Ishikawa (cell line): ENCODE measurements at regions not wholly inside any gene's neighbourhood (a gene's known extent, or its start where the extent isn't known, plus 50 kb on each side); places are given as distances from the start of the nearest gene placed in this dataset.

Source experiments
- CEBPB ChIP-seq: IDR thresholded peaks from 2 replicates; pipeline ENCODE4 v1.6.1; 2012
- FOXM1 ChIP-seq: IDR thresholded peaks from 2 replicates; pipeline ENCODE4 v1.6.1; 2012; ENCODE audit warnings: low read depth, borderline replicate concordance
- MAX ChIP-seq: IDR thresholded peaks from 2 replicates; pipeline ENCODE4 v1.6.1; 2012
- RAD21 ChIP-seq: IDR thresholded peaks from 2 replicates; pipeline ENCODE4 v1.6.1; 2012; ENCODE audit warnings: low read depth
- REST ChIP-seq: IDR thresholded peaks from 2 replicates; pipeline ENCODE4 v1.6.1; 2012; ENCODE audit warnings: low read depth, mild to moderate bottlenecking
- YY1 ChIP-seq: IDR thresholded peaks from 2 replicates; pipeline ENCODE4 v1.6.1; 2012; ENCODE audit warnings: low read depth

GRCh38 chr2:2763351-2764000, 432.4 kb upstream of the MYT1L start:
- TF ChIP-seq MAX: peak; percentile 43
- no peak for TF ChIP-seq REST
- no peak; the same call in 1 of the 2 replicates for TF ChIP-seq CEBPB
- TF ChIP-seq FOXM1: peak; percentile 86; the same call in 1 of the 2 replicates
- peak; percentile 49 for TF ChIP-seq YY1
- TF ChIP-seq RAD21: no peak
